T-cell (primary cell): ENCODE measurements at regions not wholly inside any gene's neighbourhood (a gene's known extent, or its start where the extent isn't known, plus 50 kb on each side); places are given as distances from the start of the nearest gene placed in this dataset.
"Not testable (repeated sequence)": the region's sequence is repeated elsewhere in the genome, so short reads cannot be mapped to it uniquely, and the experiment has no call there.

Experiments used
- ATAC-seq, 4 experiments: fragments of 200-7000 bp in 3 of 4; fragments of 150-1000 bp in 1 of 4; cut with Tn5 transposase; replicated peaks in 1 of 4; 1 replicate in 3 of 4; 2 replicates in 1 of 4; pipeline ENCODE4 v1.10.0; 2021; ENCODE audit warnings: moderate library complexity in 3 of 4, mild to moderate bottlenecking in 2 of 4, moderate number of reproducible peaks in 1 of 4
- CTCF ChIA-PET, 2 donors: fragments of 300-600 bp; sonication (Branson Sonifier 250); formaldehyde crosslinking; loops; one replicate each; lab custom pipeline; 2022; ENCODE audit warnings: antibody characterized with exemption in 2 of 2; lab: Charles Lee
- POLR2A ChIA-PET, 2 donors: fragments of 300-600 bp; sonication (Branson Sonifier 250); formaldehyde crosslinking; loops; one replicate each; lab custom pipeline; 2022; ENCODE audit warnings: antibody characterized with exemption in 2 of 2; lab: Charles Lee
- DNase-seq, 35 experiments: peaks; one replicate each; pipeline versions ENCODE4 v3.0.0 to v3.0.0-alpha.2; 2013 to 2023
- H3K27ac ChIP-seq: one replicate; pipeline ENCODE4 v1.5.1; 2013; ENCODE audit warnings: low read length
- H3K27me3 ChIP-seq, 2 experiments: replicated peaks in 1 of 2; 1 replicate in 1 of 2; 2 replicates in 1 of 2; pipeline versions ENCODE4 v1.6.1 to v1.7.0; 2013; ENCODE audit warnings: low read length in 1 of 2, mixed read lengths in 1 of 2; ENCODE audit not compliant: control insufficient read depth in 2 of 2, insufficient read depth in 2 of 2; ENCODE audit errors: extremely low read depth in 1 of 2
- H3K36me3 ChIP-seq, 2 donors: 1 replicate in 1 of 2; 2 replicates in 1 of 2; pipeline versions ENCODE4 v1.6.1 to v1.7.0; 2013; ENCODE audit warnings: low read length in 1 of 2; ENCODE audit not compliant: control insufficient read depth in 2 of 2, insufficient read depth in 1 of 2; ENCODE audit errors: extremely low read depth in 1 of 2
- H3K4me1 ChIP-seq, 2 experiments: 1 replicate in 1 of 2; 2 replicates in 1 of 2; pipeline versions ENCODE4 v1.6.1 to v1.7.0; 2013; ENCODE audit warnings: low read length in 2 of 2, mixed read lengths in 1 of 2; ENCODE audit not compliant: insufficient read depth in 2 of 2, control insufficient read depth in 1 of 2; ENCODE audit errors: extremely low read depth in 1 of 2
- H3K4me3 ChIP-seq, 2 donors: 1 replicate in 1 of 2; 2 replicates in 1 of 2; pipeline versions ENCODE4 v1.5.1 to v1.7.0; 2013; ENCODE audit warnings: mild to moderate bottlenecking in 2 of 2, low read length in 1 of 2, moderate library complexity in 1 of 2; ENCODE audit not compliant: control insufficient read depth in 1 of 2; ENCODE audit errors: extremely low read depth in 1 of 2
- H3K9me3 ChIP-seq: 2 replicates; pipeline ENCODE4 v1.7.0; 2013
- H3K27ac Mint-ChIP-seq, 2 donors: one replicate each; pipeline ENCODE4 v1.8.0; 2020 to 2021; ENCODE audit warnings: mild to moderate bottlenecking in 2 of 2, mixed read lengths in 2 of 2
- H3K27me3 Mint-ChIP-seq, 2 donors: one replicate each; pipeline ENCODE4 v1.8.0; 2021 to 2022; ENCODE audit warnings: mixed read lengths in 2 of 2
- H3K36me3 Mint-ChIP-seq: one replicate; pipeline ENCODE4 v1.8.0; 2021; ENCODE audit warnings: mixed read lengths
- H3K4me1 Mint-ChIP-seq, 3 donors: one replicate each; pipeline ENCODE4 v1.8.0; 2020 to 2022; ENCODE audit warnings: mixed read lengths in 3 of 3, mild to moderate bottlenecking in 1 of 3
- H3K4me3 Mint-ChIP-seq, 3 donors: one replicate each; pipeline ENCODE4 v1.8.0; 2020 to 2022; ENCODE audit warnings: mild to moderate bottlenecking in 3 of 3, mixed read lengths in 3 of 3, moderate library complexity in 3 of 3
- H3K9me3 Mint-ChIP-seq, 3 donors: one replicate each; pipeline ENCODE4 v1.8.0; 2020 to 2022; ENCODE audit warnings: mixed read lengths in 3 of 3
- WGBS: methylation state at CpG from one replicate; pipeline ENCODE4 v1.1.5; 2013; ENCODE audit warnings: missing lambda C conversion rate; ENCODE audit not compliant: insufficient coverage; 5-methylcytosine and 5-hydroxymethylcytosine counted together

GRCh38 chr10:59975918-59976317, 69.6 kb upstream of the CCDC6 start:
- peaks cover 6 to 20% (median 15%) of the 10 kb centered on the region in 3 donors for H3K9me3 Mint-ChIP-seq
- H3K4me1 Mint-ChIP-seq, H3K4me1 ChIP-seq, H3K36me3 ChIP-seq, POLR2A ChIA-PET, H3K36me3 Mint-ChIP-seq, H3K27ac Mint-ChIP-seq, H3K27ac ChIP-seq, ATAC-seq, H3K27me3 Mint-ChIP-seq, H3K4me3 Mint-ChIP-seq, H3K27me3 ChIP-seq, H3K9me3 ChIP-seq, H3K4me3 ChIP-seq, DNase-seq: not testable (repeated sequence)
- no CpG with 5 or more reads among the region's 1 CpG for WGBS
- CTCF ChIA-PET: interaction anchor here in 1 of 2 donors (0.7 kb wide), 1 partner anchor 164 kb away, joined by 4 read pairs; no protein-coding TSS in a partner anchor

- no peaks in the 10 kb centered on the region for H3K36me3 ChIP-seq
- H3K27me3 Mint-ChIP-seq: no peaks in the 10 kb centered on the region
- no peak overlapping the region for H3K27ac Mint-ChIP-seq
Measured at GRCh38 chr10:59971915-59972314, 65.6 kb upstream of the CCDC6 start.

GRCh38 chr10:59970396-59971368, 64.3 kb upstream of the CCDC6 start:
- no peaks in the 10 kb centered on the region for H3K9me3 ChIP-seq
- H3K27me3 Mint-ChIP-seq: no peaks in the 10 kb centered on the region
- H3K27ac ChIP-seq: no peak overlapping the region
- DNase-seq (no peak), ATAC-seq (no peak)
- ChIA-PET POLR2A (no interaction called here), CTCF (no interaction called here)
- no peak overlapping the region for H3K4me3 Mint-ChIP-seq
- no peak overlapping the region for H3K27ac Mint-ChIP-seq
- H3K9me3 Mint-ChIP-seq: peaks cover 0 to 2% (median under 1%) of the 10 kb centered on the region in 3 donors
- no peak overlapping the region for H3K4me3 ChIP-seq
- no peaks in the 10 kb centered on the region for H3K27me3 ChIP-seq
- no peaks in the 10 kb centered on the region for H3K36me3 Mint-ChIP-seq
- no peaks in the 10 kb centered on the region for H3K4me1 ChIP-seq
- 80% methylated on average over 3 of the region's 5 CpGs for WGBS
- H3K4me1 Mint-ChIP-seq: no peaks in the 10 kb centered on the region
- no peaks in the 10 kb centered on the region for H3K36me3 ChIP-seq

More at GRCh38 chr10:59971915-59972314, 65.6 kb upstream of the CCDC6 start:
- peaks cover 0 to 7% (median 6%) of the 10 kb centered on the region in 3 donors for H3K9me3 Mint-ChIP-seq
- no peak for ATAC-seq
- no peak for DNase-seq
- H3K4me1 Mint-ChIP-seq: no peaks in the 10 kb centered on the region
- CTCF ChIA-PET: no interaction called here
- H3K27ac ChIP-seq: no peak overlapping the region
- no peaks in the 10 kb centered on the region for H3K27me3 ChIP-seq
- no peaks in the 10 kb centered on the region for H3K36me3 Mint-ChIP-seq
- no peaks in the 10 kb centered on the region for H3K9me3 ChIP-seq
- H3K4me1 ChIP-seq: no peaks in the 10 kb centered on the region
- 71% methylated on average over 1 of the region's 1 CpG for WGBS
- H3K4me3 ChIP-seq: no peak overlapping the region
- H3K4me3 Mint-ChIP-seq: no peak overlapping the region
- POLR2A ChIA-PET: no interaction called here

- Mint-ChIP-seq H3K27me3 (no peaks in the 10 kb centered on the region), H3K4me1 (no peaks in the 10 kb centered on the region), H3K36me3 (no peaks in the 10 kb centered on the region), H3K9me3 (no peaks in the 10 kb centered on the region), H3K4me3 (no peak overlapping the region), H3K27ac (no peak overlapping the region)
- Histone ChIP-seq H3K4me3 (no peak overlapping the region), H3K9me3 (no peaks in the 10 kb centered on the region), H3K4me1 (no peaks in the 10 kb centered on the region), H3K27ac (no peak overlapping the region), H3K36me3 (no peaks in the 10 kb centered on the region), H3K27me3 (no peaks in the 10 kb centered on the region)
- ChIA-PET CTCF (interaction anchor here in 1 of 2 donors (0.6 kb wide), 1 partner anchor 1673 kb away, joined by 3 read pairs; no protein-coding TSS in a partner anchor), POLR2A (no interaction called here)
- ATAC-seq (no peak), DNase-seq (no peak)
- WGBS: no CpG with 5 or more reads among the region's 2 CpGs
Measured at GRCh38 chr10:59968705-59969104, 62.3 kb upstream of the CCDC6 start.

- Histone ChIP-seq H3K4me1 (no peaks in the 10 kb centered on the region), H3K9me3 (no peaks in the 10 kb centered on the region), H3K4me3 (no peak overlapping the region), H3K36me3 (no peaks in the 10 kb centered on the region), H3K27me3 (no peaks in the 10 kb centered on the region), H3K27ac (no peak overlapping the region)
- ATAC-seq (no peak), DNase-seq (no peak)
- no peaks in the 10 kb centered on the region for H3K36me3 Mint-ChIP-seq
- H3K27me3 Mint-ChIP-seq: peaks cover 0 to 2% of the 10 kb centered on the region in 2 donors
- no peaks in the 10 kb centered on the region for H3K9me3 Mint-ChIP-seq
- POLR2A ChIA-PET: no interaction called here
- CTCF ChIA-PET: interaction anchor here in 1 of 2 donors (0.7 kb wide), 1 partner anchor 1785 kb away, joined by 3 read pairs; no protein-coding TSS in a partner anchor
- WGBS: no CpG with 5 or more reads among the region's 2 CpGs
- no peak overlapping the region for H3K4me3 Mint-ChIP-seq
- no peak overlapping the region for H3K27ac Mint-ChIP-seq
- no peaks in the 10 kb centered on the region for H3K4me1 Mint-ChIP-seq
Measured at GRCh38 chr10:59967079-59967478, 60.7 kb upstream of the CCDC6 start.

- WGBS: 80% methylated on average over 1 of the region's 6 CpGs
- Mint-ChIP-seq H3K27me3 (peaks cover 3 to 7% of the 10 kb centered on the region in 2 donors), H3K4me3 (no peak overlapping the region), H3K4me1 (no peaks in the 10 kb centered on the region), H3K9me3 (no peaks in the 10 kb centered on the region), H3K36me3 (no peaks in the 10 kb centered on the region), H3K27ac (no peak overlapping the region)
- no peaks in the 10 kb centered on the region for H3K4me1 ChIP-seq
- no peaks in the 10 kb centered on the region for H3K9me3 ChIP-seq
- no peak overlapping the region for H3K27ac ChIP-seq
- ATAC-seq (no peak), DNase-seq (no peak)
- CTCF ChIA-PET: no interaction called here
- H3K4me3 ChIP-seq: no peak overlapping the region
- no peaks in the 10 kb centered on the region for H3K36me3 ChIP-seq
- POLR2A ChIA-PET: interaction anchor here in 1 of 2 donors (0.8 kb wide), 1 partner anchor 14 kb away, joined by 3 read pairs; no protein-coding TSS in a partner anchor
- H3K27me3 ChIP-seq: no peaks in the 10 kb centered on the region
Measured at GRCh38 chr10:59965899-59966650, 59.7 kb upstream of the CCDC6 start.
